Ishikawa (cell line): ENCODE measurements at regions not wholly inside any gene's neighbourhood (a gene's known extent, or its start where the extent isn't known, plus 50 kb on each side); places are given as distances from the start of the nearest gene placed in this dataset.

Experiments
- CEBPB ChIP-seq: IDR thresholded peaks from 2 replicates; pipeline ENCODE4 v1.6.1; 2012
- EGR1 ChIP-seq: IDR thresholded peaks from 2 replicates; pipeline ENCODE4 v1.6.1; 2012
- EP300 ChIP-seq: IDR thresholded peaks from 2 replicates; pipeline ENCODE4 v1.6.1; 2012; ENCODE audit warnings: borderline replicate concordance
- FOXM1 ChIP-seq: IDR thresholded peaks from 2 replicates; pipeline ENCODE4 v1.6.1; 2012; ENCODE audit warnings: low read depth, borderline replicate concordance
- MAX ChIP-seq: IDR thresholded peaks from 2 replicates; pipeline ENCODE4 v1.6.1; 2012
- NFIC ChIP-seq: IDR thresholded peaks from 2 replicates; pipeline ENCODE4 v1.6.1; 2012
- RAD21 ChIP-seq: IDR thresholded peaks from 2 replicates; pipeline ENCODE4 v1.6.1; 2012; ENCODE audit warnings: low read depth
- REST ChIP-seq: IDR thresholded peaks from 2 replicates; pipeline ENCODE4 v1.6.1; 2012; ENCODE audit warnings: low read depth, mild to moderate bottlenecking
- TAF1 ChIP-seq: IDR thresholded peaks from 2 replicates; pipeline ENCODE4 v1.6.1; 2012; ENCODE audit warnings: low read depth, mild to moderate bottlenecking
- TCF12 ChIP-seq: IDR thresholded peaks from 2 replicates; pipeline ENCODE4 v1.6.1; 2012; ENCODE audit warnings: low read depth
- TEAD4 ChIP-seq: IDR thresholded peaks from 2 replicates; pipeline ENCODE4 v1.6.1; 2012
- USF1 ChIP-seq: IDR thresholded peaks from 2 replicates; pipeline ENCODE4 v1.6.1; 2012
- YY1 ChIP-seq: IDR thresholded peaks from 2 replicates; pipeline ENCODE4 v1.6.1; 2012; ENCODE audit warnings: low read depth
- ZBTB7A ChIP-seq: IDR thresholded peaks from 2 replicates; pipeline ENCODE4 v1.6.1; 2012; ENCODE audit warnings: low read depth

- no peak for TF ChIP-seq YY1
- no peak for TF ChIP-seq EP300
Observed at GRCh38 chr9:19931098-19931890, 142.5 kb upstream of the SLC24A2 start.

- TF ChIP-seq NFIC = no peak
Observed at GRCh38 chr9:19927560-19927959, 138.7 kb upstream of the SLC24A2 start.

- TF ChIP-seq USF1 (no peak), REST (no peak), EGR1 (no peak), CEBPB (no peak), FOXM1 (no peak), ZBTB7A (no peak), TCF12 (no peak), YY1 (no peak), RAD21 (no peak), MAX (no peak), TAF1 (no peak), NFIC (no peak)
Observed at GRCh38 chr9:19926774-19927173, 137.9 kb upstream of the SLC24A2 start.

- TF ChIP-seq FOXM1 (no peak), EP300 (no peak), USF1 (no peak), RAD21 (peak; percentile 89), EGR1 (no peak), YY1 (0 out of 2 replicates have a peak, but pooled peaks have one; percentile 53), NFIC (no peak)
Observed at GRCh38 chr9:19925674-19926503, 137.1 kb upstream of the SLC24A2 start.

- TF ChIP-seq EGR1 = no peak
- no peak for TF ChIP-seq YY1
- no peak for TF ChIP-seq FOXM1
- no peak for TF ChIP-seq TEAD4
Observed at GRCh38 chr9:19924080-19924479, 135.2 kb upstream of the SLC24A2 start.

- TF ChIP-seq RAD21 (peak; percentile 45), FOXM1 (no peak), TCF12 (no peak)
Observed at GRCh38 chr9:19922476-19923118, 133.8 kb upstream of the SLC24A2 start.

GRCh38 chr9:19920401-19920800, 131.6 kb upstream of the SLC24A2 start:
- TF ChIP-seq REST = no peak
